Endothelial cell of umbilical vein (primary cell): ENCODE measurements at regions not wholly inside any gene's neighbourhood (a gene's known extent, or its start where the extent isn't known, plus 50 kb on each side); places are given as distances from the start of the nearest gene placed in this dataset.

Experiments
- BruUV-seq: library from RNA; stranded (reverse); fragments of 400-500 nt; replicated peaks from 2 replicates; lab custom pipeline; 2021; lab: Mats Ljungman, UMichigan
- CTCF ChIA-PET: fragments of 300-600, 350-600 bp; sonication (Branson Sonifier 250); formaldehyde crosslinking; loops from one replicate; lab custom pipeline; 2021; ENCODE audit warnings: antibody characterized with exemption, inconsistent platforms; lab: Charles Lee
- POLR2A ChIA-PET: fragments of 300-600, 350-600 bp; sonication (Branson Sonifier 250); formaldehyde crosslinking; loops from one replicate; lab custom pipeline; 2021; ENCODE audit warnings: antibody characterized with exemption, inconsistent platforms; lab: Charles Lee
- DNase-seq: peaks from one replicate; pipeline ENCODE4 v3.0.0-alpha.2; 2011; ENCODE audit warnings: low read depth, low spot score
- FAIRE-seq: peaks from 2 replicates; lab custom pipeline; 2011; peaks lifted over from hg19 to GRCh38; lab: Jason Lieb, UNC
- H2AFZ ChIP-seq: 2 replicates; pipeline ENCODE4 v1.6.0; 2012; ENCODE audit warnings: low read depth, low read length, control low read depth, inconsistent platforms
- H3K27ac ChIP-seq: 2 replicates; pipeline ENCODE4 v1.5.1; 2011; ENCODE audit warnings: low read depth, mild to moderate bottlenecking, control low read depth, low read length, moderate library complexity; ENCODE audit not compliant: insufficient read depth
- H3K27me3 ChIP-seq, 2 experiments: 2 replicates each; pipeline versions ENCODE4 v1.6.0 to v1.6.1; 2011; ENCODE audit warnings: low read length in 2 of 2, mixed read lengths in 1 of 2; ENCODE audit not compliant: control insufficient read depth in 2 of 2, insufficient read depth in 2 of 2
- H3K36me3 ChIP-seq, 2 experiments: 2 replicates in 1 of 2; 3 replicates in 1 of 2; pipeline ENCODE4 v1.5.1; 2011; ENCODE audit warnings: low read length in 2 of 2, mild to moderate bottlenecking in 1 of 2, moderate library complexity in 1 of 2; ENCODE audit not compliant: control insufficient read depth in 2 of 2, insufficient read depth in 2 of 2; ENCODE audit errors: extremely low read depth in 1 of 2
- H3K4me1 ChIP-seq: 3 replicates; pipeline ENCODE4 v1.5.1; 2011; ENCODE audit warnings: mild to moderate bottlenecking, low read length; ENCODE audit not compliant: control insufficient read depth, insufficient read depth; ENCODE audit errors: extremely low read depth
- H3K4me2 ChIP-seq: 2 replicates; pipeline ENCODE4 v1.6.1; 2011; ENCODE audit warnings: low read length, control low read depth, mixed read lengths; ENCODE audit not compliant: insufficient read depth
- H3K4me3 ChIP-seq, 3 experiments: fragments of 200-600 bp in 1 of 3; sonication (generic), shearing (Covaris generic) in 1 of 3; replicated peaks in 1 of 3; 2 replicates each; pipeline ENCODE4 v1.5.1; 2011 to 2016; ENCODE audit warnings: control low read depth in 3 of 3, low read length in 3 of 3, mild to moderate bottlenecking in 2 of 3, inconsistent platforms in 1 of 3, low read depth in 1 of 3, moderate library complexity in 1 of 3; ENCODE audit not compliant: insufficient read depth in 1 of 3
- H3K79me2 ChIP-seq: 2 replicates; pipeline ENCODE4 v1.6.0; 2012; ENCODE audit warnings: low read length, inconsistent platforms; ENCODE audit not compliant: control insufficient read depth, insufficient read depth
- H3K9ac ChIP-seq: replicated peaks from 2 replicates; pipeline ENCODE3; 2011; ENCODE audit warnings: low read length, control low read depth; ENCODE audit not compliant: insufficient read depth; ENCODE audit errors: extremely low read depth
- H3K9me1 ChIP-seq: replicated peaks from 3 replicates; pipeline ENCODE4 v1.6.0; 2011; ENCODE audit warnings: mild to moderate bottlenecking, low read length; ENCODE audit not compliant: control insufficient read depth, insufficient read depth; ENCODE audit errors: extremely low read depth
- H3K9me3 ChIP-seq: replicated peaks from 2 replicates; pipeline ENCODE4 v1.5.1; 2012; ENCODE audit warnings: low read length, inconsistent platforms; ENCODE audit not compliant: control insufficient read depth, insufficient read depth
- H4K20me1 ChIP-seq: replicated peaks from 2 replicates; pipeline ENCODE3; 2011; ENCODE audit warnings: mild to moderate bottlenecking, low read length; ENCODE audit not compliant: control insufficient read depth, insufficient read depth; ENCODE audit errors: extremely low read depth
- EZH2 ChIP-seq: IDR thresholded peaks from 2 replicates; pipeline ENCODE4 v1.6.1; 2012; ENCODE audit warnings: borderline replicate concordance, low read depth, mild to moderate bottlenecking, moderate library complexity, low read length, inconsistent platforms; ENCODE audit not compliant: severe bottlenecking
- FOS ChIP-seq: IDR thresholded peaks from 2 replicates; pipeline ENCODE4 v1.6.1; 2011; ENCODE audit warnings: mild to moderate bottlenecking, low read length, moderate library complexity, borderline replicate concordance; ENCODE audit not compliant: insufficient read depth
- GATA2 ChIP-seq: IDR thresholded peaks from 2 replicates; pipeline ENCODE4 v1.7.0; 2011; ENCODE audit warnings: low read depth, mild to moderate bottlenecking, moderate library complexity, mixed read lengths, low read length; ENCODE audit not compliant: insufficient read length, insufficient read depth
- JUN ChIP-seq: IDR thresholded peaks from 2 replicates; pipeline ENCODE4 v1.6.1; 2011; ENCODE audit warnings: borderline replicate concordance, low read depth; ENCODE audit not compliant: insufficient read length, insufficient read depth
- MYC ChIP-seq: IDR thresholded peaks from one replicate; pipeline ENCODE4 v1.6.1; 2011; ENCODE audit warnings: mild to moderate bottlenecking, low read depth, low read length
- POLR2A ChIP-seq: IDR thresholded peaks from 2 replicates; pipeline ENCODE4 v1.6.1; 2012; ENCODE audit warnings: low read depth, mild to moderate bottlenecking, control low read depth, low read length
- POLR2AphosphoS5 ChIP-seq: IDR thresholded peaks from 2 replicates; pipeline ENCODE4 v1.6.1; 2012; ENCODE audit warnings: low read depth, mild to moderate bottlenecking, control low read depth, low read length, moderate library complexity; ENCODE audit not compliant: insufficient read depth
- dilution Hi-C: fragments of 300-500 bp; cut with MboI; formaldehyde crosslinking; loops from one replicate; pipeline ENCODE4 v1.15.0; 2019; ENCODE audit warnings: low sequenced_read_pairs; ENCODE audit not compliant: extremely low pct_ligation_motif_present
- intact Hi-C: fragments of 100-400 bp; cut with micrococcal nuclease; formaldehyde crosslinking; loops from one replicate; pipeline ENCODE4 v1.10.0; 2022
- TF ChIP-seq, protein P1 (sequence below): IDR thresholded peaks from 2 replicates; pipeline ENCODE4 v1.6.1; 2011; ENCODE audit not compliant: insufficient read depth, insufficient read length
- TF ChIP-seq, protein P2 (sequence below), 2 donors: IDR thresholded peaks; 1 replicate in 1 of 2; 2 replicates in 1 of 2; pipeline ENCODE4 v1.5.1; 2011; ENCODE audit warnings: low read length in 2 of 2, mild to moderate bottlenecking in 2 of 2, moderate library complexity in 2 of 2, control low read depth in 1 of 2, inconsistent platforms in 1 of 2, low read depth in 1 of 2; ENCODE audit not compliant: insufficient read depth in 1 of 2; ENCODE audit errors: extremely low read depth in 1 of 2

DNA sequence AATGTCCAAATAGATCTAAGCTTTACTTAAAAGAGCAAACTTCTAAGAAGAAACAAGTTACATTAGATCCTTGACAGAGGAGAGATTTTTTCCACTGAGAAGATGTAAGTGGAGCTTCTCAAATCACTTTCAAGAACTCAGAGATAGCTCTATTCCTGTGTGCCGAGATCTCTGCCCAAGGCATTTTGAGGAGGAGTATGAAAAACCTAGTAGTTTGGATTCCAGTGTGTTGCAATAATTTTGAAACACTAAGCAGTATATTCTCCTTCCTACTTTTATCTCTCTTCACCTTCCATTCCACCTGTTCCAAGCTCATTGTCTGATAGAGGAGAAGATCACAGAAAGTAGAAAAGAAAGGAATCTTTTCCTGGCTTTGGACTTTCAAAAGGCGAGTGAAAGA, 192.0 kb upstream of the TANK start:
- no peaks in the 10 kb centered on the region for H3K79me2 ChIP-seq
- H3K27ac ChIP-seq: no peak overlapping the region
- dilution Hi-C loops (no loop called here), intact Hi-C loops (no loop called here)
- no peak overlapping the region for H2AFZ ChIP-seq
- no peaks in the 10 kb centered on the region for H3K9me1 ChIP-seq
- no peak overlapping the region for H3K9ac ChIP-seq
- H3K36me3 ChIP-seq: no peaks in the 10 kb centered on the region
- no peaks in the 10 kb centered on the region for H3K9me3 ChIP-seq
- H3K4me2 ChIP-seq: no peak overlapping the region
- FAIRE-seq: no peak
- DNase-seq: no peak
- no peak for TF ChIP-seq POLR2A
- no peak for TF ChIP-seq JUN
- TF ChIP-seq, protein P1, sequence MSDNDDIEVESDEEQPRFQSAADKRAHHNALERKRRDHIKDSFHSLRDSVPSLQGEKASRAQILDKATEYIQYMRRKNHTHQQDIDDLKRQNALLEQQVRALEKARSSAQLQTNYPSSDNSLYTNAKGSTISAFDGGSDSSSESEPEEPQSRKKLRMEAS: no peak
- no peak for TF ChIP-seq EZH2
- no peak for TF ChIP-seq POLR2AphosphoS5
- TF ChIP-seq GATA2: no peak
- TF ChIP-seq, protein P2, sequence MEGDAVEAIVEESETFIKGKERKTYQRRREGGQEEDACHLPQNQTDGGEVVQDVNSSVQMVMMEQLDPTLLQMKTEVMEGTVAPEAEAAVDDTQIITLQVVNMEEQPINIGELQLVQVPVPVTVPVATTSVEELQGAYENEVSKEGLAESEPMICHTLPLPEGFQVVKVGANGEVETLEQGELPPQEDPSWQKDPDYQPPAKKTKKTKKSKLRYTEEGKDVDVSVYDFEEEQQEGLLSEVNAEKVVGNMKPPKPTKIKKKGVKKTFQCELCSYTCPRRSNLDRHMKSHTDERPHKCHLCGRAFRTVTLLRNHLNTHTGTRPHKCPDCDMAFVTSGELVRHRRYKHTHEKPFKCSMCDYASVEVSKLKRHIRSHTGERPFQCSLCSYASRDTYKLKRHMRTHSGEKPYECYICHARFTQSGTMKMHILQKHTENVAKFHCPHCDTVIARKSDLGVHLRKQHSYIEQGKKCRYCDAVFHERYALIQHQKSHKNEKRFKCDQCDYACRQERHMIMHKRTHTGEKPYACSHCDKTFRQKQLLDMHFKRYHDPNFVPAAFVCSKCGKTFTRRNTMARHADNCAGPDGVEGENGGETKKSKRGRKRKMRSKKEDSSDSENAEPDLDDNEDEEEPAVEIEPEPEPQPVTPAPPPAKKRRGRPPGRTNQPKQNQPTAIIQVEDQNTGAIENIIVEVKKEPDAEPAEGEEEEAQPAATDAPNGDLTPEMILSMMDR (IDR thresholded peaks at IDR 0.05; ENCODE audit: extremely low read depth in 1 of 2, insufficient read depth in 1 of 2, low read depth in 1 of 2, low read length in 2 of 2): no peak
- TF ChIP-seq MYC: no peak
- TF ChIP-seq FOS: no peak
- no peaks in the 10 kb centered on the region for H3K4me1 ChIP-seq
- no TSS peak for BruUV-seq
- no peaks in the 10 kb centered on the region for H4K20me1 ChIP-seq
- no peaks in the 10 kb centered on the region for H3K27me3 ChIP-seq
- CTCF ChIA-PET: interaction anchor here (1.8 to 2.1 kb wide), 2 partner anchors 644 to 858 kb away, joined by 4 to 6 read pairs; no protein-coding TSS in a partner anchor
- H3K4me3 ChIP-seq: no peak overlapping the region
- POLR2A ChIA-PET: no interaction called here
